Aorta (tissue), 5 donors: ENCODE measurements at regions not wholly inside any gene's neighbourhood (a gene's known extent, or its start where the extent isn't known, plus 50 kb on each side); places are given as distances from the start of the nearest gene placed in this dataset.

Experiments used
- ATAC-seq: fragments of 200-7000 bp; cut with Tn5 transposase; one replicate; pipeline ENCODE4 v1.9.1; 2022; ENCODE audit warnings: moderate library complexity; ENCODE audit not compliant: low FRiP score
- DNase-seq, 2 donors: peaks; one replicate each; pipeline ENCODE4 v3.0.0-alpha.2; 2020
- H3K27ac ChIP-seq, 2 donors: one replicate each; pipeline ENCODE4 v1.5.1; 2013; ENCODE audit warnings: low read length in 2 of 2, mild to moderate bottlenecking in 2 of 2, moderate library complexity in 2 of 2, control low read depth in 1 of 2, inconsistent platforms in 1 of 2, low read depth in 1 of 2
- H3K27me3 ChIP-seq, 2 donors: one replicate each; pipeline ENCODE4 v1.6.1; 2013; ENCODE audit warnings: control low read depth in 1 of 2, low read length in 1 of 2, mild to moderate bottlenecking in 1 of 2, moderate library complexity in 1 of 2; ENCODE audit not compliant: insufficient read depth in 2 of 2, control insufficient read depth in 1 of 2
- H3K36me3 ChIP-seq, 2 donors: one replicate each; pipeline ENCODE4 v1.6.1; 2013; ENCODE audit warnings: control low read depth in 1 of 2, low read length in 1 of 2, mild to moderate bottlenecking in 1 of 2; ENCODE audit not compliant: insufficient read depth in 2 of 2, control insufficient read depth in 1 of 2
- H3K4me1 ChIP-seq, 2 donors: one replicate each; pipeline ENCODE4 v1.6.1; 2013; ENCODE audit warnings: low read length in 2 of 2, control low read depth in 1 of 2, mild to moderate bottlenecking in 1 of 2, moderate library complexity in 1 of 2; ENCODE audit not compliant: insufficient read depth in 2 of 2, control insufficient read depth in 1 of 2
- H3K4me3 ChIP-seq, 2 donors: one replicate each; pipeline ENCODE4 v1.5.1; 2013; ENCODE audit warnings: low read length in 2 of 2, control low read depth in 1 of 2, mild to moderate bottlenecking in 1 of 2
- H3K9me3 ChIP-seq: one replicate; pipeline ENCODE4 v1.6.1; 2013; ENCODE audit warnings: mild to moderate bottlenecking, low read length; ENCODE audit not compliant: control insufficient read depth
- WGBS, 2 donors: extraction: QIAGEN DNeasy Blood & Tissue Kit; methylation state at CpG; one replicate each; pipeline ENCODE4 v1.1.7; 2013; 5-methylcytosine and 5-hydroxymethylcytosine counted together
- intact Hi-C, 2 donors: fragments of 100-400 bp; cut with DNase I; formaldehyde crosslinking; loops; one replicate each; pipeline versions ENCODE4 v1.14.2 to v1.15.0; 2022
- donor health status: healthy with polysubstance abuse.
- donor health status: Bipolar disorder and iron deficiency.
- donor health status: DM: no; HTN: no; CAD: no.
- donor health status: DM: no; HTN: no; CAD: no.
- donor health status: DM: yes; HTN: yes; CAD: no.

GRCh38 chr7:22676385-22676784 lies 50.6 kb upstream of the IL6 start:
- Histone ChIP-seq H3K4me3 (no peak overlapping the region), H3K27ac (no peak overlapping the region), H3K9me3 (no peaks in the 10 kb centered on the region), H3K27me3 (no peaks in the 10 kb centered on the region), H3K4me1 (peaks cover 0 to 1% of the 10 kb centered on the region in 2 donors), H3K36me3 (no peaks in the 10 kb centered on the region)
- intact Hi-C loops: no loop called here
- no peak for ATAC-seq
- WGBS, 2 donors: 82 to 92% methylated on average over 2 of the region's 2 CpGs
- DNase-seq: no peak

GRCh38 chr7:22675917-22676343 lies 51.1 kb upstream of the IL6 start:
- Histone ChIP-seq H3K27ac (no peak overlapping the region), H3K36me3 (no peaks in the 10 kb centered on the region), H3K27me3 (no peaks in the 10 kb centered on the region), H3K4me1 (peaks cover 0 to 1% of the 10 kb centered on the region in 2 donors), H3K4me3 (no peak overlapping the region), H3K9me3 (no peaks in the 10 kb centered on the region)
- intact Hi-C loops: no loop called here
- DNase-seq (no peak), ATAC-seq (no peak)
- WGBS, 2 donors: 92 to 93% methylated on average over 2 of the region's 2 CpGs

GRCh38 chr7:22675421-22675820 lies 51.6 kb upstream of the IL6 start:
- intact Hi-C loops: no loop called here
- H3K36me3 ChIP-seq: no peaks in the 10 kb centered on the region
- H3K27me3 ChIP-seq: no peaks in the 10 kb centered on the region
- no peak for ATAC-seq
- no peak for DNase-seq
- H3K4me1 ChIP-seq: peaks cover 0 to 1% of the 10 kb centered on the region in 2 donors
- no peaks in the 10 kb centered on the region for H3K9me3 ChIP-seq
- no peak overlapping the region for H3K27ac ChIP-seq
- no peak overlapping the region for H3K4me3 ChIP-seq
- WGBS, 2 donors: 86 to 92% methylated on average over 5 of the region's 5 CpGs

GRCh38 chr7:22672846-22673680 lies 53.9 kb upstream of the IL6 start:
- 53 to 56% methylated on average over 6 of the region's 6 CpGs for WGBS, 2 donors
- intact Hi-C loops: no loop called here
- no peak overlapping the region for H3K4me3 ChIP-seq
- ATAC-seq (no peak), DNase-seq (no peak)
- H3K9me3 ChIP-seq: no peaks in the 10 kb centered on the region
- no peak overlapping the region for H3K27ac ChIP-seq
- no peaks in the 10 kb centered on the region for H3K36me3 ChIP-seq
- H3K27me3 ChIP-seq: no peaks in the 10 kb centered on the region
- peaks cover 0 to 1% of the 10 kb centered on the region in 2 donors for H3K4me1 ChIP-seq

GRCh38 chr7:22671177-22671879 lies 55.7 kb upstream of the IL6 start:
- ATAC-seq: no peak
- Histone ChIP-seq H3K4me3 (no peak overlapping the region), H3K4me1 (peaks cover 0 to 1% of the 10 kb centered on the region in 2 donors), H3K9me3 (no peaks in the 10 kb centered on the region), H3K27ac (no peak overlapping the region), H3K27me3 (no peaks in the 10 kb centered on the region), H3K36me3 (no peaks in the 10 kb centered on the region)
- intact Hi-C loops: no loop called here
- WGBS, 2 donors: 77 to 86% methylated on average over 5 of the region's 5 CpGs
- DNase-seq: no peak

- intact Hi-C loops: no loop called here
- DNase-seq (no peak), ATAC-seq (no peak)
- H3K36me3 ChIP-seq: no peaks in the 10 kb centered on the region
- 74 to 83% methylated on average over 1 of the region's 1 CpG for WGBS, 2 donors
- H3K4me3 ChIP-seq: no peak overlapping the region
- no peaks in the 10 kb centered on the region for H3K9me3 ChIP-seq
- H3K4me1 ChIP-seq: peaks cover 0 to 1% of the 10 kb centered on the region in 2 donors
- H3K27me3 ChIP-seq: no peaks in the 10 kb centered on the region
- no peak overlapping the region for H3K27ac ChIP-seq
Measured at GRCh38 chr7:22670422-22670815, 56.6 kb upstream of the IL6 start.

GRCh38 chr7:22669692-22670421 lies 57.1 kb upstream of the IL6 start:
- no peak for DNase-seq
- Histone ChIP-seq H3K36me3 (no peaks in the 10 kb centered on the region), H3K27me3 (no peaks in the 10 kb centered on the region), H3K4me3 (no peak overlapping the region), H3K9me3 (no peaks in the 10 kb centered on the region), H3K4me1 (peaks cover 0 to 1% of the 10 kb centered on the region in 2 donors), H3K27ac (no peak overlapping the region)
- ATAC-seq: no peak
- intact Hi-C loops: no loop called here
- WGBS, 2 donors: 78 to 85% methylated on average over 5 of the region's 5 CpGs

- 94 to 96% methylated on average over 3 of the region's 3 CpGs for WGBS, 2 donors
- no peak for DNase-seq
- no peak overlapping the region for H3K27ac ChIP-seq
- H3K27me3 ChIP-seq: no peaks in the 10 kb centered on the region
- intact Hi-C loops: no loop called here
- H3K4me1 ChIP-seq: peaks cover 0 to 1% of the 10 kb centered on the region in 2 donors
- H3K36me3 ChIP-seq: no peaks in the 10 kb centered on the region
- H3K9me3 ChIP-seq: no peaks in the 10 kb centered on the region
- no peak overlapping the region for H3K4me3 ChIP-seq
- ATAC-seq: no peak
Measured at GRCh38 chr7:22668971-22669401, 58.0 kb upstream of the IL6 start.
